Activated naive CD8-positive, alpha-beta T cell treated with anti-CD3 and anti-CD28 coated beads, Interleukin-2, amount 10 ng/mL, durations not matched to agents 7 days and 5 days (primary cell): ENCODE measurements at regions not wholly inside any gene's neighbourhood (a gene's known extent, or its start where the extent isn't known, plus 50 kb on each side); places are given as distances from the start of the nearest gene placed in this dataset.
"Not testable (repeated sequence)": the region's sequence is repeated elsewhere in the genome, so short reads cannot be mapped to it uniquely, and the experiment has no call there.

Source experiments
- ATAC-seq: fragments of 150-1000 bp; cut with Tn5 transposase; one replicate; pipeline ENCODE4 v1.10.0; 2021; ENCODE audit warnings: low read depth, moderate library complexity
- POLR2A ChIA-PET: fragments of 350-600 bp; sonication (Branson Sonifier 250); formaldehyde crosslinking; loops from one replicate; lab custom pipeline; 2021; ENCODE audit warnings: antibody characterized with exemption; lab: Charles Lee
- DNase-seq: peaks from one replicate; pipeline ENCODE4 v3.0.0; 2021
- H3K27ac Mint-ChIP-seq: one replicate; pipeline ENCODE4 v1.8.0; 2022; ENCODE audit warnings: mild to moderate bottlenecking, mixed read lengths
- H3K27me3 Mint-ChIP-seq: one replicate; pipeline ENCODE4 v1.8.0; 2022; ENCODE audit warnings: mild to moderate bottlenecking, moderate library complexity, mixed read lengths
- H3K36me3 Mint-ChIP-seq: one replicate; pipeline ENCODE4 v1.8.0; 2021; ENCODE audit warnings: mild to moderate bottlenecking, mixed read lengths
- H3K4me1 Mint-ChIP-seq: one replicate; pipeline ENCODE4 v1.8.0; 2021; ENCODE audit warnings: mixed read lengths
- H3K4me3 Mint-ChIP-seq: one replicate; pipeline ENCODE4 v1.8.0; 2022; ENCODE audit warnings: mild to moderate bottlenecking, moderate library complexity, mixed read lengths
- H3K9me3 Mint-ChIP-seq: one replicate; pipeline ENCODE4 v1.8.0; 2021; ENCODE audit warnings: mixed read lengths

- Mint-ChIP-seq H3K9me3 (no peaks in the 10 kb centered on the region), H3K27ac (no peak overlapping the region), H3K4me3 (no peak overlapping the region), H3K36me3 (no peaks in the 10 kb centered on the region), H3K27me3 (peaks cover 10% of the 10 kb centered on the region), H3K4me1 (no peaks in the 10 kb centered on the region)
- POLR2A ChIA-PET, result no interaction called here
- DNase-seq (no peak), ATAC-seq (no peak)
Measured at GRCh38 chr20:19867074-19867473, 109.0 kb downstream of the RIN2 start.

GRCh38 chr20:19867940-19868371 lies 109.9 kb downstream of the RIN2 start:
- DNase-seq, result no peak
- POLR2A ChIA-PET, result no interaction called here
- ATAC-seq, result no peak
- H3K27me3 Mint-ChIP-seq, result peaks cover 8% of the 10 kb centered on the region
- no peaks in the 10 kb centered on the region for H3K36me3 Mint-ChIP-seq
- H3K4me1 Mint-ChIP-seq, result no peaks in the 10 kb centered on the region
- H3K27ac Mint-ChIP-seq, result no peak overlapping the region
- no peak overlapping the region for H3K4me3 Mint-ChIP-seq
- no peaks in the 10 kb centered on the region for H3K9me3 Mint-ChIP-seq

- H3K4me1 Mint-ChIP-seq, result no peaks in the 10 kb centered on the region
- DNase-seq, result no peak
- no peak overlapping the region for H3K4me3 Mint-ChIP-seq
- no peaks in the 10 kb centered on the region for H3K9me3 Mint-ChIP-seq
- H3K27me3 Mint-ChIP-seq, result peaks cover 8% of the 10 kb centered on the region
- H3K27ac Mint-ChIP-seq, result no peak overlapping the region
- ATAC-seq, result no peak
- POLR2A ChIA-PET, result no interaction called here
- H3K36me3 Mint-ChIP-seq, result no peaks in the 10 kb centered on the region
Measured at GRCh38 chr20:19868441-19868840, 110.4 kb downstream of the RIN2 start.

- POLR2A ChIA-PET, result no interaction called here
- Mint-ChIP-seq H3K4me1 (no peaks in the 10 kb centered on the region), H3K27ac (no peak overlapping the region), H3K27me3 (peaks cover 4% of the 10 kb centered on the region), H3K36me3 (no peaks in the 10 kb centered on the region), H3K9me3 (no peaks in the 10 kb centered on the region), H3K4me3 (no peak overlapping the region)
- DNase-seq (no peak), ATAC-seq (no peak)
Measured at GRCh38 chr20:19872001-19872400, 113.9 kb downstream of the RIN2 start.

- Mint-ChIP-seq H3K4me3 (no peak overlapping the region), H3K4me1 (no peaks in the 10 kb centered on the region), H3K27me3 (no peaks in the 10 kb centered on the region), H3K27ac (no peak overlapping the region), H3K9me3 (peaks cover 1% of the 10 kb centered on the region), H3K36me3 (no peaks in the 10 kb centered on the region)
- no peak for ATAC-seq
- POLR2A ChIA-PET, result no interaction called here
- no peak for DNase-seq
Measured at GRCh38 chr20:19874040-19874727, 116.1 kb downstream of the RIN2 start.

GRCh38 chr20:19875376-19876221 lies 117.5 kb downstream of the RIN2 start:
- Mint-ChIP-seq H3K27ac (no peak overlapping the region), H3K9me3 (peaks cover 1% of the 10 kb centered on the region)
- no peak for ATAC-seq

GRCh38 chr20:19876828-19877460 lies 118.9 kb downstream of the RIN2 start:
- ATAC-seq (no peak), DNase-seq (no peak)
- POLR2A ChIA-PET, result no interaction called here
- H3K36me3 Mint-ChIP-seq, result no peaks in the 10 kb centered on the region
- peaks cover 1% of the 10 kb centered on the region for H3K9me3 Mint-ChIP-seq
- H3K4me1 Mint-ChIP-seq, result no peaks in the 10 kb centered on the region
- H3K27ac Mint-ChIP-seq, result no peak overlapping the region
- H3K4me3 Mint-ChIP-seq, result no peak overlapping the region
- no peaks in the 10 kb centered on the region for H3K27me3 Mint-ChIP-seq

More at GRCh38 chr20:19875376-19876221, 117.5 kb downstream of the RIN2 start:
- no peaks in the 10 kb centered on the region for H3K4me1 Mint-ChIP-seq
- H3K27me3 Mint-ChIP-seq, result no peaks in the 10 kb centered on the region
- no peak overlapping the region for H3K4me3 Mint-ChIP-seq
- H3K36me3 Mint-ChIP-seq, result no peaks in the 10 kb centered on the region
- DNase-seq, result no peak
- POLR2A ChIA-PET, result no interaction called here

GRCh38 chr20:19879874-19880255 lies 121.8 kb downstream of the RIN2 start:
- H3K27ac Mint-ChIP-seq, H3K4me3 Mint-ChIP-seq: not testable (repeated sequence)

GRCh38 chr20:19880256-19881079 lies 122.4 kb downstream of the RIN2 start:
- ATAC-seq (no peak), DNase-seq (no peak)
- H3K27ac Mint-ChIP-seq, result no peak overlapping the region
- no peaks in the 10 kb centered on the region for H3K4me1 Mint-ChIP-seq
- peaks cover 1% of the 10 kb centered on the region for H3K9me3 Mint-ChIP-seq
- H3K27me3 Mint-ChIP-seq, result no peaks in the 10 kb centered on the region
- POLR2A ChIA-PET, result no interaction called here
- no peak overlapping the region for H3K4me3 Mint-ChIP-seq
- H3K36me3 Mint-ChIP-seq, result no peaks in the 10 kb centered on the region

More at GRCh38 chr20:19879874-19880255, 121.8 kb downstream of the RIN2 start:
- ATAC-seq, H3K4me1 Mint-ChIP-seq, H3K9me3 Mint-ChIP-seq, H3K36me3 Mint-ChIP-seq, H3K27me3 Mint-ChIP-seq, DNase-seq, POLR2A ChIA-PET: not testable (repeated sequence)

- ATAC-seq (no peak), DNase-seq (no peak)
- POLR2A ChIA-PET, result no interaction called here
- H3K27me3 Mint-ChIP-seq, result no peaks in the 10 kb centered on the region
- no peaks in the 10 kb centered on the region for H3K36me3 Mint-ChIP-seq
- no peak overlapping the region for H3K27ac Mint-ChIP-seq
- no peaks in the 10 kb centered on the region for H3K4me1 Mint-ChIP-seq
- peaks cover 1% of the 10 kb centered on the region for H3K9me3 Mint-ChIP-seq
- H3K4me3 Mint-ChIP-seq, result no peak overlapping the region
Measured at GRCh38 chr20:19881080-19881840, 123.2 kb downstream of the RIN2 start.

- Mint-ChIP-seq H3K27me3 (no peaks in the 10 kb centered on the region), H3K27ac (no peak overlapping the region), H3K4me1 (no peaks in the 10 kb centered on the region), H3K36me3 (no peaks in the 10 kb centered on the region), H3K4me3 (no peak overlapping the region), H3K9me3 (peaks cover 1% of the 10 kb centered on the region)
- no peak for ATAC-seq
- DNase-seq, result no peak
- POLR2A ChIA-PET, result no interaction called here
Measured at GRCh38 chr20:19881990-19882389, 123.9 kb downstream of the RIN2 start.

- Mint-ChIP-seq H3K9me3 (no peaks in the 10 kb centered on the region), H3K4me1 (no peaks in the 10 kb centered on the region), H3K36me3 (no peaks in the 10 kb centered on the region), H3K4me3 (no peak overlapping the region), H3K27ac (no peak overlapping the region), H3K27me3 (no peaks in the 10 kb centered on the region)
- ATAC-seq, result no peak
- POLR2A ChIA-PET, result no interaction called here
- no peak for DNase-seq
Measured at GRCh38 chr20:19882446-19882845, 124.4 kb downstream of the RIN2 start.
